ENCODE measurements at regions not wholly inside any gene's neighbourhood (a gene's known extent, or its start where the extent isn't known, plus 50 kb on each side); places are given as distances from the start of the nearest gene placed in this dataset.

- Histone ChIP-seq H3K9me3 (no peaks in the 10 kb centered on the region), H3K4me1 (no peaks in the 10 kb centered on the region), H3K36me3 (no peaks in the 10 kb centered on the region), H3K27ac (no peak overlapping the region), H3K4me3 (no peak overlapping the region), H3K27me3 (no peaks in the 10 kb centered on the region)
- ATAC-seq (no peak), FAIRE-seq (no peak), DNase-seq (no peak)
- intact Hi-C loops (cut with DNase I): no loop called here
- WGBS, 2 donors: 74 to 76% methylated on average over 1 of the region's 1 CpG
- no peak for TF ChIP-seq CTCF (IDR thresholded peaks at IDR 0.05)
These were observed 597.0 kb upstream of the PABPC4L start for GRCh38 chr4:134798573-134798972.

DNA sequence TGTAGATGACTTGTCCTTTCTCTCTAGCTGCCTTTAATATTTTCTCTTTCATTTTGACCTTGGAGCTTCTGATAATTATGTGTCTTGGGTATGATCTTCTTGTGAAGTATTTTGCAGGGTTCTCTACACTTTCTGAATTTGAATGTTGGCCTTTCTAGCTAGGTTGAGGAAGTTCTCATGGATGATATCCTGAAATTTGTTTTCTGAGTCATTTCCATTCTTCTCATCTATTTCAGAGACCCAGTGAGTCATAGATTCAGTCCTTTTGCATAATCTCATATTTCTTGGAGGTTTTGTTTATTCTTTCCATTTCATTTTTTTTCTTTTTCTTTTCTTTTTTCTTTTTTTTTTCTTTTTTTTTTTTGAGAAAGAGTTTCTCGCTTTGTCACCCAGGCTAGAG is 585.7 kb upstream of the PABPC4L start:
- no peak overlapping the region for H3K4me3 ChIP-seq
- DNase-seq (no peak), ATAC-seq (no peak), FAIRE-seq (no peak)
- TF ChIP-seq CTCF (IDR thresholded peaks at IDR 0.05): no peak
- H3K27ac ChIP-seq: no peak overlapping the region
- H3K4me1 ChIP-seq: no peaks in the 10 kb centered on the region
- H3K27me3 ChIP-seq: no peaks in the 10 kb centered on the region
- H3K36me3 ChIP-seq: no peaks in the 10 kb centered on the region
- 74 to 78% methylated on average over 1 of the region's 1 CpG for WGBS, 2 donors
- H3K9me3 ChIP-seq: no peaks in the 10 kb centered on the region
- intact Hi-C loops (cut with DNase I): no loop called here

DNA sequence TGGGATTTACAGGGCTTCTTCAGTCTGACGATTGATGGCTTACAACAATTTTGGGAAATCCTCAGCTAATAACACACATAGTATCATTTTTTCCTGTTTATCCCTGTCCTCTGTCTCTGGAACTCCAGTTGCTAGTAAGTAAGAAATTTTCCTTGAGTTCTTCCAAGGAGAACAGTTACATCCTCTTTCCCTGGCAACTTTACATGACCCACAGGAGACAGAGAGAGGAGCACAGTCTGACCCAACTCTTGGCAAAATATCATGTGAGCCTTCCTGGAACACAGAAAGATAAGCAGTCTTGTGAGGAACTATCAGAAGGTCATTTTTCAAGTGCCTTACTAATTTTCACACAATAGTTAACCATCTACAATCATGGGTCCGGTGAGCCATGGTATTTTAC is 578.7 kb upstream of the PABPC4L start:
- no peak overlapping the region for H3K27ac ChIP-seq
- ATAC-seq (no peak), DNase-seq (no peak), FAIRE-seq (no peak)
- H3K27me3 ChIP-seq: no peaks in the 10 kb centered on the region
- H3K4me1 ChIP-seq: no peaks in the 10 kb centered on the region
- intact Hi-C loops (cut with DNase I): no loop called here
- WGBS, 2 donors: 28 to 32% methylated on average over 2 of the region's 2 CpGs
- H3K9me3 ChIP-seq: no peaks in the 10 kb centered on the region
- no peak overlapping the region for H3K4me3 ChIP-seq
- no peaks in the 10 kb centered on the region for H3K36me3 ChIP-seq
- TF ChIP-seq CTCF (IDR thresholded peaks at IDR 0.05): no peak

- no peaks in the 10 kb centered on the region for H3K4me1 ChIP-seq
- DNase-seq (no peak), FAIRE-seq (no peak), ATAC-seq (no peak)
- H3K4me3 ChIP-seq: no peak overlapping the region
- 4 to 9% methylated on average over 2 of the region's 2 CpGs for WGBS, 2 donors
- H3K27me3 ChIP-seq: no peaks in the 10 kb centered on the region
- H3K27ac ChIP-seq: no peak overlapping the region
- TF ChIP-seq CTCF (IDR thresholded peaks at IDR 0.05): peak in 1 of 4 donors; percentile 6
- intact Hi-C loops (cut with DNase I): no loop called here
- H3K36me3 ChIP-seq: no peaks in the 10 kb centered on the region
- H3K9me3 ChIP-seq: no peaks in the 10 kb centered on the region
These were observed 576.0 kb upstream of the PABPC4L start for GRCh38 chr4:134777606-134778005.

- Histone ChIP-seq H3K36me3 (no peaks in the 10 kb centered on the region), H3K27me3 (no peaks in the 10 kb centered on the region), H3K27ac (no peak overlapping the region), H3K9me3 (no peaks in the 10 kb centered on the region), H3K4me3 (no peak overlapping the region), H3K4me1 (no peaks in the 10 kb centered on the region)
- intact Hi-C loops (cut with DNase I): no loop called here
- DNase-seq: no peak
- no peak for ATAC-seq
- 60 to 67% methylated on average over 4 of the region's 4 CpGs for WGBS, 2 donors
- FAIRE-seq: no peak
- no peak for TF ChIP-seq CTCF (IDR thresholded peaks at IDR 0.05)
These were observed 572.0 kb upstream of the PABPC4L start for GRCh38 chr4:134773497-134774000.

All from pancreas (tissue), 10 donors.